GM23338 (cell line): ENCODE measurements at regions not wholly inside any gene's neighbourhood (a gene's known extent, or its start where the extent isn't known, plus 50 kb on each side); places are given as distances from the start of the nearest gene placed in this dataset.

Experiments
- ATAC-seq: fragments of 200-7000 bp; cut with Tn5 transposase; 3 replicates; pipeline ENCODE4 v1.9.1; 2020
- DNase-seq: peaks from one replicate; pipeline ENCODE4 v3.0.0-alpha.2; 2015; ENCODE audit warnings: low spot score
- H2AFZ ChIP-seq: fragments of 200-600 bp; sonication (generic); 2 replicates; pipeline ENCODE4 v1.8.0; 2016; ENCODE audit warnings: antibody characterized with exemption, mild to moderate bottlenecking, moderate library complexity
- H3F3A ChIP-seq: fragments of 200-600 bp; sonication (generic); replicated peaks from 2 replicates; pipeline ENCODE4 v1.8.0; 2017; ENCODE audit warnings: antibody characterized with exemption, mixed run types, low read depth
- H3K27ac ChIP-seq: fragments of 200-600 bp; sonication (generic); 2 replicates; pipeline ENCODE4 v1.6.1; 2016; ENCODE audit warnings: low read depth
- H3K27me3 ChIP-seq: fragments of 200-600 bp; sonication (generic); 2 replicates; pipeline ENCODE4 v1.8.0; 2016; ENCODE audit warnings: mild to moderate bottlenecking, mixed run types, moderate library complexity; ENCODE audit not compliant: insufficient read depth
- H3K36me3 ChIP-seq: fragments of 200-600 bp; sonication (generic); 2 replicates; pipeline ENCODE4 v1.8.0; 2016; ENCODE audit warnings: mild to moderate bottlenecking; ENCODE audit not compliant: insufficient read depth
- H3K4me1 ChIP-seq: fragments of 200-600 bp; sonication (generic); 2 replicates; pipeline ENCODE4 v1.8.0; 2016; ENCODE audit warnings: mild to moderate bottlenecking, moderate library complexity; ENCODE audit not compliant: insufficient read depth
- H3K4me2 ChIP-seq: fragments of 200-600 bp; sonication (generic); 2 replicates; pipeline ENCODE4 v1.7.1; 2017; ENCODE audit warnings: mixed run types
- H3K4me3 ChIP-seq: fragments of 200-600 bp; sonication (generic); 2 replicates; pipeline ENCODE4 v1.6.1; 2016; ENCODE audit warnings: mixed run types
- H3K79me2 ChIP-seq: fragments of 200-600 bp; sonication (generic); replicated peaks from 2 replicates; pipeline ENCODE4 v1.8.0; 2017; ENCODE audit warnings: mild to moderate bottlenecking; ENCODE audit not compliant: insufficient read depth
- H3K9me2 ChIP-seq: fragments of 200-600 bp; sonication (generic); 2 replicates; pipeline ENCODE4 v1.8.0; 2017; ENCODE audit not compliant: insufficient read depth
- H4K20me1 ChIP-seq: fragments of 200-600 bp; sonication (generic); replicated peaks from 2 replicates; pipeline ENCODE4 v1.8.0; 2017; ENCODE audit warnings: mild to moderate bottlenecking; ENCODE audit not compliant: insufficient read depth
- H3K27ac Mint-ChIP-seq: 2 replicates; pipeline ENCODE4 v1.8.0; 2020; ENCODE audit warnings: inconsistent platforms, mild to moderate bottlenecking, moderate library complexity, mixed read lengths
- H3K27me3 Mint-ChIP-seq: 3 replicates; pipeline ENCODE4 v1.8.0; 2022; ENCODE audit warnings: low read depth, mild to moderate bottlenecking, moderate library complexity, mixed read lengths, inconsistent platforms; ENCODE audit not compliant: insufficient read depth, poor library complexity
- H3K36me3 Mint-ChIP-seq: 3 replicates; pipeline ENCODE4 v1.8.0; 2021; ENCODE audit warnings: low read depth, mild to moderate bottlenecking, inconsistent platforms, moderate library complexity, mixed read lengths
- H3K4me1 Mint-ChIP-seq: 3 replicates; pipeline ENCODE4 v1.8.0; 2020; ENCODE audit warnings: mild to moderate bottlenecking, inconsistent platforms, mixed read lengths
- H3K4me3 Mint-ChIP-seq: 3 replicates; pipeline ENCODE4 v1.8.0; 2021; ENCODE audit warnings: moderate library complexity, mild to moderate bottlenecking, inconsistent platforms, mixed read lengths
- H3K9me3 Mint-ChIP-seq: 3 replicates; pipeline ENCODE4 v1.8.0; 2020; ENCODE audit warnings: moderate library complexity, mild to moderate bottlenecking, inconsistent platforms, mixed read lengths
- CREB1 ChIP-seq: fragments of 250-450 bp; sonication (Bioruptor Pico); IDR thresholded peaks from 2 replicates; pipeline ENCODE4 v1.5.0; 2020; ENCODE audit warnings: low read depth, mild to moderate bottlenecking, moderate library complexity
- CTCF ChIP-seq, 2 experiments: fragments of 200-600 bp in 1 of 2; sonication (generic) in 1 of 2; conservative IDR thresholded peaks; 2 replicates each; pipeline versions ENCODE4 v1.5.1 to v1.6.1; 2016 to 2017; ENCODE audit warnings: antibody characterized with exemption in 2 of 2, low read depth in 2 of 2, mild to moderate bottlenecking in 2 of 2, moderate library complexity in 1 of 2
- ETS1 ChIP-seq: IDR thresholded peaks from 2 replicates; pipeline ENCODE4 v1.6.1; 2016; ENCODE audit warnings: antibody characterized with exemption
- EZH2 ChIP-seq: fragments of 200-600 bp; sonication (generic); IDR thresholded peaks from one replicate; pipeline ENCODE4 v1.8.0; 2017; ENCODE audit warnings: antibody characterized with exemption, mild to moderate bottlenecking, low read depth; ENCODE audit not compliant: unreplicated experiment
- EZH2phosphoT487 ChIP-seq: fragments of 200-600 bp; sonication (generic); IDR thresholded peaks from one replicate; pipeline ENCODE4 v1.8.1; 2018; ENCODE audit warnings: antibody characterized with exemption; ENCODE audit not compliant: unreplicated experiment
- JUNB ChIP-seq: IDR thresholded peaks from one replicate; pipeline ENCODE4 v1.6.1; 2016; ENCODE audit warnings: antibody characterized with exemption; ENCODE audit not compliant: unreplicated experiment
- NANOG ChIP-seq: IDR thresholded peaks from 2 replicates; pipeline ENCODE4 v1.6.1; 2016; ENCODE audit warnings: antibody characterized with exemption, borderline replicate concordance
- POLR2AphosphoS5 ChIP-seq: IDR thresholded peaks from 2 replicates; pipeline ENCODE4 v1.6.1; 2016; ENCODE audit warnings: antibody characterized with exemption, low read depth
- REST ChIP-seq: IDR thresholded peaks from one replicate; pipeline ENCODE4 v1.6.1; 2018; ENCODE audit warnings: antibody characterized with exemption; ENCODE audit not compliant: unreplicated experiment
- STAT1 ChIP-seq: IDR thresholded peaks from one replicate; pipeline ENCODE4 v1.6.1; 2016; ENCODE audit warnings: antibody characterized with exemption; ENCODE audit not compliant: unreplicated experiment
- ZNF114 ChIP-seq: fragments of 250-450 bp; sonication (Bioruptor Pico); IDR thresholded peaks from 2 replicates; pipeline ENCODE4 v1.5.0; 2020; ENCODE audit warnings: mild to moderate bottlenecking, moderate library complexity
- ZNF331 ChIP-seq: fragments of 250-450 bp; sonication (Bioruptor Pico); IDR thresholded peaks from 2 replicates; pipeline ENCODE4 v1.5.0; 2020; ENCODE audit warnings: low read depth, mild to moderate bottlenecking, moderate library complexity
- ZNF462 ChIP-seq: fragments of 250-450 bp; sonication (Bioruptor Pico); IDR thresholded peaks from 2 replicates; pipeline ENCODE4 v1.5.0; 2020; ENCODE audit warnings: mild to moderate bottlenecking, moderate library complexity

- TF ChIP-seq EZH2 (no peak), POLR2AphosphoS5 (no peak), ETS1 (no peak), ZNF114 (CRISPR knock-in tag) (no peak), EZH2phosphoT487 (no peak), CREB1 (CRISPR knock-in tag) (no peak), STAT1 (no peak), REST (no peak), CTCF (conservative IDR thresholded peaks at IDR 0.05; ENCODE audit: low read depth in 2 of 2) (no peak), JUNB (no peak), NANOG (no peak), ZNF331 (CRISPR knock-in tag) (no peak), ZNF462 (CRISPR knock-in tag) (no peak)
- H3F3A ChIP-seq: no peaks in the 10 kb centered on the region
- H3K9me2 ChIP-seq: no peaks in the 10 kb centered on the region
- peaks cover 68% of the 10 kb centered on the region for H3K9me3 Mint-ChIP-seq
- DNase-seq (no peak), ATAC-seq (no peak)
- no peaks in the 10 kb centered on the region for H4K20me1 ChIP-seq
- no peak overlapping the region for H2AFZ ChIP-seq
- H3K4me1 ChIP-seq: no peaks in the 10 kb centered on the region
- peaks cover 6% of the 10 kb centered on the region; the same call in 2 of the 3 replicates for H3K36me3 Mint-ChIP-seq
- H3K4me3 ChIP-seq: no peak overlapping the region
- no peak overlapping the region for H3K4me3 Mint-ChIP-seq
- H3K4me2 ChIP-seq: no peak overlapping the region
- peaks cover 12% of the 10 kb centered on the region; the same call in 1 of the 2 replicates for H3K27me3 ChIP-seq
- no peaks in the 10 kb centered on the region for H3K36me3 ChIP-seq
- no peaks in the 10 kb centered on the region for H3K4me1 Mint-ChIP-seq
- no peak overlapping the region for H3K27ac ChIP-seq
- peaks cover 7% of the 10 kb centered on the region for H3K27me3 Mint-ChIP-seq
- no peak overlapping the region for H3K27ac Mint-ChIP-seq
- no peaks in the 10 kb centered on the region for H3K79me2 ChIP-seq
These were observed 86.5 kb upstream of the GNAZ start for GRCh38 chr22:22983816-22984215.
